Erythroblast (primary cell): ENCODE measurements at regions not wholly inside any gene's neighbourhood (a gene's known extent, or its start where the extent isn't known, plus 50 kb on each side); places are given as distances from the start of the nearest gene placed in this dataset.

ENCODE experiments used
- GATA1 ChIP-seq: IDR thresholded peaks from 2 replicates; pipeline ENCODE4 v1.6.1; 2011; ENCODE audit warnings: low read depth, mild to moderate bottlenecking, control low read depth, low read length, moderate library complexity
- POLR2A ChIP-seq: IDR thresholded peaks from 2 replicates; pipeline ENCODE4 v1.6.1; 2011; ENCODE audit warnings: mild to moderate bottlenecking, low read length

- TF ChIP-seq POLR2A, result no peak
- TF ChIP-seq GATA1, result no peak
Observed at GRCh38 chr2:145402706-145403277, 882.9 kb upstream of the ZEB2 start.
